ENCODE measurements at regions not wholly inside any gene's neighbourhood (a gene's known extent, or its start where the extent isn't known, plus 50 kb on each side); places are given as distances from the start of the nearest gene placed in this dataset.

GRCh38 chr4:176498617-176499256 is 179.0 kb downstream of the SPCS3 start:
- no peak for ATAC-seq
- no peak for TF ChIP-seq ZFP3 (CRISPR knock-in tag; IDR thresholded peaks at IDR 0.05)
- no peak for TF ChIP-seq ZNF565 (CRISPR knock-in tag; conservative IDR thresholded peaks at IDR 0.05; ENCODE audit: low read depth)
- TF ChIP-seq TSHZ2 (CRISPR knock-in tag; IDR thresholded peaks at IDR 0.05) = no peak
- TF ChIP-seq, protein P1, sequence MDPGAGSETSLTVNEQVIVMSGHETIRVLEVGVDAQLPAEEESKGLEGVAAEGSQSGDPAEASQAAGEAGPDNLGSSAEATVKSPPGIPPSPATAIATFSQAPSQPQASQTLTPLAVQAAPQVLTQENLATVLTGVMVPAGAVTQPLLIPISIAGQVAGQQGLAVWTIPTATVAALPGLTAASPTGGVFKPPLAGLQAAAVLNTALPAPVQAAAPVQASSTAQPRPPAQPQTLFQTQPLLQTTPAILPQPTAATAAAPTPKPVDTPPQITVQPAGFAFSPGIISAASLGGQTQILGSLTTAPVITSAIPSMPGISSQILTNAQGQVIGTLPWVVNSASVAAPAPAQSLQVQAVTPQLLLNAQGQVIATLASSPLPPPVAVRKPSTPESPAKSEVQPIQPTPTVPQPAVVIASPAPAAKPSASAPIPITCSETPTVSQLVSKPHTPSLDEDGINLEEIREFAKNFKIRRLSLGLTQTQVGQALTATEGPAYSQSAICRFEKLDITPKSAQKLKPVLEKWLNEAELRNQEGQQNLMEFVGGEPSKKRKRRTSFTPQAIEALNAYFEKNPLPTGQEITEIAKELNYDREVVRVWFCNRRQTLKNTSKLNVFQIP (CRISPR knock-in tag; IDR thresholded peaks at IDR 0.05; ENCODE audit: borderline replicate concordance, low read depth) = no peak
- no peak for TF ChIP-seq ZNF70 (CRISPR knock-in tag; IDR thresholded peaks at IDR 0.05)
- no peak for TF ChIP-seq TCF4 (CRISPR knock-in tag; IDR thresholded peaks at IDR 0.05; ENCODE audit: borderline replicate concordance)
- TF ChIP-seq ESRRG (CRISPR knock-in tag; IDR thresholded peaks at IDR 0.05) = no peak
- TF ChIP-seq ZFP30 (CRISPR knock-in tag; IDR thresholded peaks at IDR 0.05) = no peak
- no peak for TF ChIP-seq PPARA (CRISPR knock-in tag; IDR thresholded peaks at IDR 0.05; ENCODE audit: borderline replicate concordance)
- no peak for TF ChIP-seq CSDC2 (CRISPR knock-in tag; IDR thresholded peaks at IDR 0.05)
- no peak for TF ChIP-seq RARB (CRISPR knock-in tag; IDR thresholded peaks at IDR 0.05)
- no peak for TF ChIP-seq GLIS3 (CRISPR knock-in tag; IDR thresholded peaks at IDR 0.05)
- no peak for TF ChIP-seq ZC3H10 (CRISPR knock-in tag; IDR thresholded peaks at IDR 0.05)
- TF ChIP-seq, protein P2, sequence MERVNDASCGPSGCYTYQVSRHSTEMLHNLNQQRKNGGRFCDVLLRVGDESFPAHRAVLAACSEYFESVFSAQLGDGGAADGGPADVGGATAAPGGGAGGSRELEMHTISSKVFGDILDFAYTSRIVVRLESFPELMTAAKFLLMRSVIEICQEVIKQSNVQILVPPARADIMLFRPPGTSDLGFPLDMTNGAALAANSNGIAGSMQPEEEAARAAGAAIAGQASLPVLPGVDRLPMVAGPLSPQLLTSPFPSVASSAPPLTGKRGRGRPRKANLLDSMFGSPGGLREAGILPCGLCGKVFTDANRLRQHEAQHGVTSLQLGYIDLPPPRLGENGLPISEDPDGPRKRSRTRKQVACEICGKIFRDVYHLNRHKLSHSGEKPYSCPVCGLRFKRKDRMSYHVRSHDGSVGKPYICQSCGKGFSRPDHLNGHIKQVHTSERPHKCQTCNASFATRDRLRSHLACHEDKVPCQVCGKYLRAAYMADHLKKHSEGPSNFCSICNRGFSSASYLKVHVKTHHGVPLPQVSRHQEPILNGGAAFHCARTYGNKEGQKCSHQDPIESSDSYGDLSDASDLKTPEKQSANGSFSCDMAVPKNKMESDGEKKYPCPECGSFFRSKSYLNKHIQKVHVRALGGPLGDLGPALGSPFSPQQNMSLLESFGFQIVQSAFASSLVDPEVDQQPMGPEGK (CRISPR knock-in tag; IDR thresholded peaks at IDR 0.05; ENCODE audit: borderline replicate concordance) = no peak
- TF ChIP-seq SNAI2 (CRISPR knock-in tag; IDR thresholded peaks at IDR 0.05) = no peak
- no peak for TF ChIP-seq BACH2 (CRISPR knock-in tag; IDR thresholded peaks at IDR 0.05; ENCODE audit: borderline replicate concordance)
- TF ChIP-seq ZNF8 (CRISPR knock-in tag; IDR thresholded peaks at IDR 0.05) = no peak

DNA sequence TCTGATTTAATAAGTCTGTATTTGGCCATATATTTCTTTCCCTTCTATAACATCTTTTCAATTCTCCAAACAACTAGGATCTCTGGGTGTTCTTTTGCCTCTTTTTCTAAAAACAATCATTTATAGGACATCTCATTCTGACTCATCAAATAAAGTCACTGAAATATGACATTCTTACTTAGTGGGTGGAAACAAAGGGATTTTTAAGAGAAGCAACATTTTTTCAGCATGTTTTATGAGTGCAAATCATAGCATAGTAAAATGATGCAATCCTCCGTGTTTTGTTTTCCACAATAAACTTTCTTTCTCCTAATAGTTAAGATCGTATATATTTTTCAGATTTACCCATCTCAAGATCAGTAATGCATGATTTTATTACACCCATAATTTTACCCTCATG is 179.8 kb downstream of the SPCS3 start:
- TF ChIP-seq RARB (CRISPR knock-in tag; IDR thresholded peaks at IDR 0.05) (no peak), TCF4 (CRISPR knock-in tag; IDR thresholded peaks at IDR 0.05; ENCODE audit: borderline replicate concordance) (no peak), ESRRG (CRISPR knock-in tag; IDR thresholded peaks at IDR 0.05) (no peak), TOX (CRISPR knock-in tag; IDR thresholded peaks at IDR 0.05; ENCODE audit: borderline replicate concordance) (no peak), ARNTL (CRISPR knock-in tag; IDR thresholded peaks at IDR 0.05; ENCODE audit: borderline replicate concordance, low read depth) (no peak), SNAI2 (CRISPR knock-in tag; IDR thresholded peaks at IDR 0.05) (no peak), GLIS3 (CRISPR knock-in tag; IDR thresholded peaks at IDR 0.05) (no peak), ZNF70 (CRISPR knock-in tag; IDR thresholded peaks at IDR 0.05) (no peak), BACH2 (CRISPR knock-in tag; IDR thresholded peaks at IDR 0.05; ENCODE audit: borderline replicate concordance) (no peak), CSDC2 (CRISPR knock-in tag; IDR thresholded peaks at IDR 0.05) (no peak), ZFP30 (CRISPR knock-in tag; IDR thresholded peaks at IDR 0.05) (no peak)
- TF ChIP-seq, protein P3, sequence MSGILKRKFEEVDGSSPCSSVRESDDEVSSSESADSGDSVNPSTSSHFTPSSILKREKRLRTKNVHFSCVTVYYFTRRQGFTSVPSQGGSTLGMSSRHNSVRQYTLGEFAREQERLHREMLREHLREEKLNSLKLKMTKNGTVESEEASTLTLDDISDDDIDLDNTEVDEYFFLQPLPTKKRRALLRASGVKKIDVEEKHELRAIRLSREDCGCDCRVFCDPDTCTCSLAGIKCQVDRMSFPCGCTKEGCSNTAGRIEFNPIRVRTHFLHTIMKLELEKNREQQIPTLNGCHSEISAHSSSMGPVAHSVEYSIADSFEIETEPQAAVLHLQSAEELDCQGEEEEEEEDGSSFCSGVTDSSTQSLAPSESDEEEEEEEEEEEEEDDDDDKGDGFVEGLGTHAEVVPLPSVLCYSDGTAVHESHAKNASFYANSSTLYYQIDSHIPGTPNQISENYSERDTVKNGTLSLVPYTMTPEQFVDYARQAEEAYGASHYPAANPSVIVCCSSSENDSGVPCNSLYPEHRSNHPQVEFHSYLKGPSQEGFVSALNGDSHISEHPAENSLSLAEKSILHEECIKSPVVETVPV (CRISPR knock-in tag; IDR thresholded peaks at IDR 0.05) = no peak
- TF ChIP-seq, protein P1 (CRISPR knock-in tag; IDR thresholded peaks at IDR 0.05; ENCODE audit: borderline replicate concordance, low read depth) = no peak
- TF ChIP-seq, protein P2 (CRISPR knock-in tag; IDR thresholded peaks at IDR 0.05; ENCODE audit: borderline replicate concordance) = no peak
- TF ChIP-seq, protein P4, sequence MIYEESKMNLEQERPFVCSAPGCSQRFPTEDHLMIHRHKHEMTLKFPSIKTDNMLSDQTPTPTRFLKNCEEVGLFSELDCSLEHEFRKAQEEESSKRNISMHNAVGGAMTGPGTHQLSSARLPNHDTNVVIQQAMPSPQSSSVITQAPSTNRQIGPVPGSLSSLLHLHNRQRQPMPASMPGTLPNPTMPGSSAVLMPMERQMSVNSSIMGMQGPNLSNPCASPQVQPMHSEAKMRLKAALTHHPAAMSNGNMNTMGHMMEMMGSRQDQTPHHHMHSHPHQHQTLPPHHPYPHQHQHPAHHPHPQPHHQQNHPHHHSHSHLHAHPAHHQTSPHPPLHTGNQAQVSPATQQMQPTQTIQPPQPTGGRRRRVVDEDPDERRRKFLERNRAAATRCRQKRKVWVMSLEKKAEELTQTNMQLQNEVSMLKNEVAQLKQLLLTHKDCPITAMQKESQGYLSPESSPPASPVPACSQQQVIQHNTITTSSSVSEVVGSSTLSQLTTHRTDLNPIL (CRISPR knock-in tag; IDR thresholded peaks at IDR 0.05; ENCODE audit: low read depth) = no peak

More for the DNA sequence above, 179.8 kb downstream of the SPCS3 start:
- ATAC-seq = peak; percentile 31; the same call in 1 of the 3 replicates

All from SK-N-SH treated with all-trans-retinoic acid at 6 μM for 48 hours (cell line).